IMR-90 (cell line): ENCODE measurements at regions not wholly inside any gene's neighbourhood (a gene's known extent, or its start where the extent isn't known, plus 50 kb on each side); places are given as distances from the start of the nearest gene placed in this dataset.
A peak's percentile ranks its signal among the peaks of the same experiment; 100 is the strongest.

Source experiments
- ATAC-seq: fragments of 200-7000 bp; cut with Tn5 transposase; 2 replicates; pipeline ENCODE4 v1.9.1; 2020; ENCODE audit warnings: low read depth, mild to moderate bottlenecking, moderate library complexity
- BruUV-seq: library from RNA; stranded (reverse); fragments of 400-500 nt; replicated peaks from 2 replicates; lab custom pipeline; 2021; lab: Mats Ljungman, UMichigan
- CTCF ChIA-PET: fragments of 300-600 bp; formaldehyde crosslinking; extraction: SDS; loops from one replicate; lab custom pipeline; 2021; ENCODE audit warnings: antibody characterized with exemption; lab: Yijun Ruan, JAX
- POLR2A ChIA-PET: fragments of 300-600 bp; sonication (Branson Sonifier 250); formaldehyde crosslinking; loops from one replicate; lab custom pipeline; 2022; ENCODE audit warnings: antibody characterized with exemption; ENCODE audit not compliant: unreplicated experiment; lab: Charles Lee
- DNase-seq: peaks from one replicate; pipeline ENCODE4 v3.0.0; 2013
- H2AFZ ChIP-seq: replicated peaks from 2 replicates; pipeline ENCODE3; 2013; ENCODE audit warnings: low read length, mild to moderate bottlenecking; ENCODE audit not compliant: poor library complexity
- H2AK5ac ChIP-seq: 2 replicates; pipeline ENCODE4 v1.6.1; 2013; ENCODE audit warnings: low read depth, low read length, inconsistent platforms
- H2AK9ac ChIP-seq: replicated peaks from 2 replicates; pipeline ENCODE3; 2013; ENCODE audit warnings: mild to moderate bottlenecking, low read depth, low read length, moderate library complexity; ENCODE audit not compliant: poor library complexity
- H2BK120ac ChIP-seq: 2 replicates; pipeline ENCODE4 v1.6.1; 2013; ENCODE audit warnings: low read depth, low read length, inconsistent platforms
- H2BK15ac ChIP-seq: 3 replicates; pipeline ENCODE4 v1.6.1; 2013; ENCODE audit warnings: low read depth, low read length, inconsistent platforms
- H2BK20ac ChIP-seq: 2 replicates; pipeline ENCODE4 v1.6.1; 2013; ENCODE audit warnings: low read depth, mild to moderate bottlenecking, inconsistent platforms, low read length, moderate library complexity
- H2BK5ac ChIP-seq: 2 replicates; pipeline ENCODE4 v1.6.1; 2013; ENCODE audit warnings: mild to moderate bottlenecking, low read depth, low read length, inconsistent platforms; ENCODE audit not compliant: poor library complexity, severe bottlenecking
- H3K14ac ChIP-seq: replicated peaks from 2 replicates; pipeline ENCODE4 v1.6.1; 2013; ENCODE audit warnings: low read depth, low read length, inconsistent platforms
- H3K18ac ChIP-seq: 2 replicates; pipeline ENCODE4 v1.6.1; 2013; ENCODE audit warnings: low read depth, low read length, control low read depth
- H3K23ac ChIP-seq: 2 replicates; pipeline ENCODE4 v1.6.1; 2013; ENCODE audit warnings: low read depth, low read length, inconsistent platforms
- H3K27ac ChIP-seq: 2 replicates; pipeline ENCODE4 v1.5.1; 2013; ENCODE audit warnings: mild to moderate bottlenecking, control low read depth, low read length; ENCODE audit not compliant: insufficient read depth
- H3K27me3 ChIP-seq: 2 replicates; pipeline ENCODE4 v1.6.1; 2013; ENCODE audit warnings: low read length; ENCODE audit not compliant: control insufficient read depth, insufficient read depth
- H3K36me3 ChIP-seq: 2 replicates; pipeline ENCODE4 v1.6.1; 2013; ENCODE audit warnings: low read length, mixed read lengths; ENCODE audit not compliant: control insufficient read depth, insufficient read depth
- H3K4ac ChIP-seq: 2 replicates; pipeline ENCODE4 v1.6.1; 2013; ENCODE audit warnings: low read depth, low read length, inconsistent platforms
- H3K4me1 ChIP-seq: 2 replicates; pipeline ENCODE4 v1.6.1; 2013; ENCODE audit warnings: low read length, mixed read lengths; ENCODE audit not compliant: control insufficient read depth, insufficient read depth
- H3K4me2 ChIP-seq: 2 replicates; pipeline ENCODE4 v1.6.1; 2013; ENCODE audit warnings: low read depth, mild to moderate bottlenecking, control low read depth, low read length, moderate library complexity
- H3K4me3 ChIP-seq: 2 replicates; pipeline ENCODE4 v1.5.1; 2013; ENCODE audit warnings: low read depth, mild to moderate bottlenecking, control low read depth, low read length, moderate library complexity; ENCODE audit not compliant: insufficient read depth
- H3K56ac ChIP-seq: 2 replicates; pipeline ENCODE4 v1.6.1; 2013; ENCODE audit warnings: low read length, inconsistent platforms; ENCODE audit not compliant: insufficient read depth; ENCODE audit errors: extremely low read depth
- H3K79me1 ChIP-seq, 2 experiments: 2 replicates each; pipeline ENCODE4 v1.6.1; 2013; ENCODE audit warnings: low read length in 2 of 2, inconsistent platforms in 1 of 2, low read depth in 1 of 2
- H3K9ac ChIP-seq: 2 replicates; pipeline ENCODE4 v1.6.1; 2013; ENCODE audit warnings: low read depth, low read length, control low read depth
- H3K9me1 ChIP-seq: 2 replicates; pipeline ENCODE4 v1.6.1; 2013; ENCODE audit warnings: low read length, inconsistent platforms; ENCODE audit not compliant: insufficient read depth
- H3K9me3 ChIP-seq: 2 replicates; pipeline ENCODE4 v1.6.1; 2013; ENCODE audit warnings: low read length; ENCODE audit not compliant: control insufficient read depth, insufficient read depth
- H4K20me1 ChIP-seq: 2 replicates; pipeline ENCODE4 v1.6.1; 2013; ENCODE audit warnings: low read length, inconsistent platforms; ENCODE audit not compliant: insufficient read depth
- H4K5ac ChIP-seq: 2 replicates; pipeline ENCODE4 v1.6.1; 2013; ENCODE audit warnings: mild to moderate bottlenecking, low read depth, low read length, control low read depth
- H4K8ac ChIP-seq, 2 experiments: 2 replicates each; pipeline ENCODE4 v1.6.1; 2013; ENCODE audit warnings: low read depth in 2 of 2, low read length in 2 of 2, control low read depth in 1 of 2, inconsistent platforms in 1 of 2
- H4K91ac ChIP-seq: 2 replicates; pipeline ENCODE4 v1.6.1; 2013; ENCODE audit warnings: low read depth, low read length, inconsistent platforms; ENCODE audit not compliant: insufficient read depth
- MAFK ChIP-seq: IDR thresholded peaks from 2 replicates; pipeline ENCODE4 v1.6.1; 2012; ENCODE audit warnings: low read depth, low read length, improper control_type of control experiment
- POLR2A ChIP-seq: IDR thresholded peaks from 2 replicates; pipeline ENCODE4 v1.6.1; 2012; ENCODE audit warnings: mild to moderate bottlenecking, low read depth, low read length
- WGBS, 2 experiments: methylation state at CpG; one replicate each; pipeline versions ENCODE4 v1.1.5 to v1.1.7; 2013; ENCODE audit warnings: missing lambda C conversion rate in 2 of 2; ENCODE audit not compliant: insufficient read length in 1 of 2; ENCODE audit errors: extremely low coverage in 2 of 2; 5-methylcytosine and 5-hydroxymethylcytosine counted together
- dilution Hi-C: fragments of 300-500 bp; cut with HindIII; formaldehyde crosslinking; loops from one replicate; pipeline ENCODE4 v1.14.3; 2018; ENCODE audit warnings: low sequenced_read_pairs; ENCODE audit not compliant: unreplicated experiment
- in situ Hi-C: fragments of 300-500 bp; cut with MboI; formaldehyde crosslinking; loops from 3 replicates; pipeline ENCODE4 v1.14.3; 2019; ENCODE audit warnings: low sequenced_read_pairs, inconsistent platforms, mixed read lengths
- intact Hi-C: fragments of 100-400 bp; cut with micrococcal nuclease; formaldehyde crosslinking; loops from 2 replicates; pipeline ENCODE4 v1.10.0; 2022

DNA sequence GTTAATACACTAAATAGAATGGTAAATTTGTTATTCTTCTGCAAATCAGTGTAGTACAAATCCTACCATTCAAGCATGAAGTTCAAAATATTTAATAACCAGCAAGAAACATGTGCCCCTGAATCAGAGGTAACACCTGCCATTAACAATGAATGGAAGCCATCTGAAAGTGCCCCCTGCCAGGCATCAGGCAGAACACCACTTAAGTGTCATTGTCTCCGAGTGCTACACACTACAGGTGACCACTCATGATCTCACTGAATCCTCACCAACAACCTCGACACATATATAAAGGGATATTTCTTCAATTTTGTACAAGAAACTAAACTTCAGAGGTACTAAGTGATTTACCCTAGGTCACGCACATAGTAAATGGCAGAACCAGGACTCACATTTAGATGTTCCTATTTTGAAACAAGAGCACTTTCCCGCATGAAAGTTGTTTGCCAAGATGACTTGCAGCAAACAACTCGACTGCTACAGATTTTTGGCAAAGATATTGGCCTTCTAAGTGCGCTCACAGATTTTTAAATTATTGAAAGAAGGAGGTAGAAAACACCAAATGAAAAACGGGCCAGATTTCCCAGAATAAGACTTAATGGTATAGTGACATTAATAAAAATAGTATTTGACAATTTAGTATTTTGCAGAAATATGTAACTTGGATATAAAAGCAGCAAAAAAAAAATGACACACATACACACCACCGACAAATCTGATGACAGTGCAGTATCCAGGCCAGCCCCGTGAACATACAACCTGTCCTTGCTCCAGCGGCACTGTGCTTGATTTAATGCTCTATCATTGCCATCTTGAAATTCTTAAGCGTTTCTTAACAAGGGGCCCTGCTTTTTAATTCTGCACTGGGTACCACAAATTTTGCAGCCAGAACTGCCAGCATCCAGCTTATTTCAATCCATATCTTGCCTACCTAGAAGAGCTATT lies 274.5 kb downstream of the ALDH8A1 start:
- no peak overlapping the region for H3K56ac ChIP-seq
- H3K79me1 ChIP-seq: no peaks in the 10 kb centered on the region
- DNase-seq: no peak
- no peaks in the 10 kb centered on the region for H3K36me3 ChIP-seq
- no TSS peak for BruUV-seq
- no peaks in the 10 kb centered on the region for H3K27me3 ChIP-seq
- H3K4me3 ChIP-seq: no peak overlapping the region
- H2BK20ac ChIP-seq: no peak overlapping the region; the same call in none of the 2 replicates
- no peak overlapping the region for H3K4me2 ChIP-seq
- H3K4me1 ChIP-seq: peaks cover 11% of the 10 kb centered on the region
- H4K5ac ChIP-seq: no peak overlapping the region
- in situ Hi-C loops: no loop called here
- WGBS, 2 experiments: 87% methylated on average over 5 of the region's 11 CpGs; no CpG with 5 or more reads in 1 of the 2 experiments
- no peak overlapping the region for H3K23ac ChIP-seq
- no peak overlapping the region for H3K9ac ChIP-seq
- dilution Hi-C loops: no loop called here
- peak overlapping the region; percentile 56; the same call in 1 of the 3 replicates for H2BK15ac ChIP-seq
- H3K4ac ChIP-seq: peak overlapping the region; percentile 68; the same call in 1 of the 2 replicates
- no peak overlapping the region for H3K27ac ChIP-seq
- no peak overlapping the region for H2AK9ac ChIP-seq
- intact Hi-C loops: no loop called here
- CTCF ChIA-PET: no interaction called here
- no peaks in the 10 kb centered on the region for H3K9me3 ChIP-seq
- H3K14ac ChIP-seq: no peak overlapping the region
- H4K20me1 ChIP-seq: no peaks in the 10 kb centered on the region
- POLR2A ChIA-PET: interaction anchor here (0.5 kb wide), 1 partner anchor 147 kb away, joined by 3 read pairs; no protein-coding TSS in a partner anchor
- H2AFZ ChIP-seq: no peak overlapping the region
- peaks cover 6% of the 10 kb centered on the region; the same call in 1 of the 2 replicates for H3K9me1 ChIP-seq
- H2BK5ac ChIP-seq: peak overlapping the region; percentile 12
- no peak overlapping the region for H3K18ac ChIP-seq
- 0 out of 2 replicates have a peak overlapping the region, but pooled peaks have one; percentile 44 for H2AK5ac ChIP-seq
- H4K8ac ChIP-seq: no peak overlapping the region
- H4K91ac ChIP-seq: peak overlapping the region; percentile 27; the same call in 1 of the 2 replicates
- no peak for ATAC-seq
- TF ChIP-seq POLR2A (no peak), MAFK (peak; percentile 79)
- peak overlapping the region; percentile 58; the same call in 1 of the 2 replicates for H2BK120ac ChIP-seq
